Pulmonary artery endothelial cell (primary cell): ENCODE measurements at regions not wholly inside any gene's neighbourhood (a gene's known extent, or its start where the extent isn't known, plus 50 kb on each side); places are given as distances from the start of the nearest gene placed in this dataset.
"Not testable (repeated sequence)": the region's sequence is repeated elsewhere in the genome, so short reads cannot be mapped to it uniquely, and the experiment has no call there.

Experiments
- DNase-seq: peaks from one replicate; pipeline ENCODE4 v3.0.0-alpha.2; 2011; ENCODE audit warnings: low read depth, low spot score

GRCh38 chr2:66177128-66177796, 257.7 kb upstream of the MEIS1 start:
- not testable (repeated sequence) for DNase-seq

- DNase-seq, result no peak
These were observed 260.4 kb upstream of the MEIS1 start for GRCh38 chr2:66174491-66174890.

- no peak for DNase-seq
These were observed 261.3 kb upstream of the MEIS1 start for GRCh38 chr2:66173645-66174044.

GRCh38 chr2:66171530-66171929, 263.4 kb upstream of the MEIS1 start:
- DNase-seq, result no peak

- no peak for DNase-seq
These were observed 264.1 kb upstream of the MEIS1 start for GRCh38 chr2:66170744-66171330.

- DNase-seq, result no peak
These were observed 265.8 kb upstream of the MEIS1 start for GRCh38 chr2:66169076-66169475.

GRCh38 chr2:66164470-66164869, 270.5 kb upstream of the MEIS1 start:
- no peak for DNase-seq

GRCh38 chr2:66156171-66156570, 278.8 kb upstream of the MEIS1 start:
- no peak for DNase-seq

GRCh38 chr2:66153941-66154340, 281.0 kb upstream of the MEIS1 start:
- no peak for DNase-seq

GRCh38 chr2:66145490-66145889, 289.4 kb upstream of the MEIS1 start:
- no peak for DNase-seq

GRCh38 chr2:66144324-66144723, 290.6 kb upstream of the MEIS1 start:
- DNase-seq, result not testable (repeated sequence)

GRCh38 chr2:66137606-66138130, 297.3 kb upstream of the MEIS1 start:
- DNase-seq, result no peak

- no peak for DNase-seq
These were observed 300.7 kb upstream of the MEIS1 start for GRCh38 chr2:66134138-66134701.

GRCh38 chr2:66127656-66128055, 307.3 kb upstream of the MEIS1 start:
- no peak for DNase-seq

- DNase-seq, result no peak
These were observed 307.9 kb upstream of the MEIS1 start for GRCh38 chr2:66127061-66127460.

GRCh38 chr2:66125951-66126350, 309.0 kb upstream of the MEIS1 start:
- no peak for DNase-seq

- no peak for DNase-seq
These were observed 312.4 kb upstream of the MEIS1 start for GRCh38 chr2:66122516-66122915.

GRCh38 chr2:66121946-66122345, 313.0 kb upstream of the MEIS1 start:
- DNase-seq, result no peak

GRCh38 chr2:66113988-66114625, 320.8 kb upstream of the MEIS1 start:
- DNase-seq, result no peak

GRCh38 chr2:66111706-66112105, 323.2 kb upstream of the MEIS1 start:
- DNase-seq, result no peak

GRCh38 chr2:66110608-66111007, 324.3 kb upstream of the MEIS1 start:
- DNase-seq, result no peak

GRCh38 chr2:66110086-66110485, 324.8 kb upstream of the MEIS1 start:
- DNase-seq, result no peak
